ENCODE measurements at regions not wholly inside any gene's neighbourhood (a gene's known extent, or its start where the extent isn't known, plus 50 kb on each side); places are given as distances from the start of the nearest gene placed in this dataset.

DNA sequence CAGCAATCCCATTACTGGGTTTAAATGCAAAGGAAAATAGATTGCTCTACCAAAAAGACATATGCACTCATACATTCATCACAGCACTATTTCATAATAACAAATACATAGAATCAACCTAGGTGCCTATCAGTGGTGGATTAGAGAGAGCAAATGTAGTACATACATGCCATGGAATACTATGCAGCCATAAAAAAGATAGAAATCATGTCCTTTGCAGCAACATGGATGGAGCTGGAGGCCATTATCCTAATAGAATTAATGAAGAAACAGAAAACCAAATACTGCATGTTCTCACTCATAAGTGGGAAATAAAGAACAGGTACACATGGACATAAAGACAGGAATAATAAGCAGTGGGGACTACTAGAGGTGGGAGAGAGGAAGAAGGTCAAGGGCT lies 70.7 kb upstream of the MLIP start:
- TF ChIP-seq CTCF (IDR thresholded peaks at IDR 0.05; ENCODE audit: low read depth, low read length, missing input control) (no peak), RXRA (IDR thresholded peaks at IDR 0.05) (no peak), NR2F2 (IDR thresholded peaks at IDR 0.05) (no peak), EGR1 (IDR thresholded peaks at IDR 0.05; ENCODE audit: low read depth in 2 of 2) (no peak), HNF4A (conservative IDR thresholded peaks at IDR 0.05) (no peak), RAD21 (IDR thresholded peaks at IDR 0.05) (no peak), YY1 (IDR thresholded peaks at IDR 0.05) (no peak)
